T-helper 2 cell treated with Interferon-gamma antibody and Interleukin-4, amounts not matched to agents 5 μg/mL and 100 μg/mL, for 36 hours (primary cell): ENCODE measurements at regions not wholly inside any gene's neighbourhood (a gene's known extent, or its start where the extent isn't known, plus 50 kb on each side); places are given as distances from the start of the nearest gene placed in this dataset.
"Not testable (repeated sequence)": the region's sequence is repeated elsewhere in the genome, so short reads cannot be mapped to it uniquely, and the experiment has no call there.

Experiments
- DNase-seq: peaks from one replicate; pipeline ENCODE4 v3.0.0; 2021; ENCODE audit warnings: low spot score
- H3K27ac Mint-ChIP-seq: one replicate; pipeline ENCODE4 v1.8.0; 2021; ENCODE audit warnings: mild to moderate bottlenecking, mixed read lengths
- H3K27me3 Mint-ChIP-seq: one replicate; pipeline ENCODE4 v1.8.0; 2021; ENCODE audit warnings: low read depth, mixed read lengths
- H3K36me3 Mint-ChIP-seq: one replicate; pipeline ENCODE4 v1.8.0; 2021; ENCODE audit warnings: low read depth, mixed read lengths
- H3K4me1 Mint-ChIP-seq: one replicate; pipeline ENCODE4 v1.8.0; 2021; ENCODE audit warnings: low read depth, mixed read lengths
- H3K4me3 Mint-ChIP-seq: one replicate; pipeline ENCODE4 v1.8.0; 2022; ENCODE audit warnings: mild to moderate bottlenecking, moderate library complexity, mixed read lengths
- H3K9me3 Mint-ChIP-seq: one replicate; pipeline ENCODE4 v1.8.0; 2021; ENCODE audit warnings: mixed read lengths

DNA sequence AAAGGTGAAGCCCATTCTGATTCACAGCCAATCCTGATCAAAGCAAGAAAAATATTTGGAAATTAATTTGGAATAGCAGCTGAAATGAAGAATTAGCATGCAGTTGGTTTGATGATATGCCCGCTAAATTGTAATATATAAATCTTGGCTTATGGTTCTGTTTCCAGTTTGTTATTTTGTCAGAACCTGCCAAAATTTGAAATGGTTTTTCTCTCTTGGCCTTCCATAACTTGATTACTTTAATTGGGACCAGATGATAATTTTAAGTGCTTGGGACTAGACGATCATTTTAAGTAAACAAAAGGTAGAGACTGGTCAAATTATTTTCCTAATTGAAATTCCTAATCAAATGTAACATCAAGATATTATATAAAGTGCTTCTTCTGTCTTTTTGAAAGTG is 842.4 kb downstream of the TBL1XR1 start:
- H3K9me3 Mint-ChIP-seq: peaks cover 9% of the 10 kb centered on the region
- no peaks in the 10 kb centered on the region for H3K4me1 Mint-ChIP-seq
- no peak overlapping the region for H3K27ac Mint-ChIP-seq
- H3K36me3 Mint-ChIP-seq: no peaks in the 10 kb centered on the region
- no peaks in the 10 kb centered on the region for H3K27me3 Mint-ChIP-seq
- no peak for DNase-seq
- no peak overlapping the region for H3K4me3 Mint-ChIP-seq

DNA sequence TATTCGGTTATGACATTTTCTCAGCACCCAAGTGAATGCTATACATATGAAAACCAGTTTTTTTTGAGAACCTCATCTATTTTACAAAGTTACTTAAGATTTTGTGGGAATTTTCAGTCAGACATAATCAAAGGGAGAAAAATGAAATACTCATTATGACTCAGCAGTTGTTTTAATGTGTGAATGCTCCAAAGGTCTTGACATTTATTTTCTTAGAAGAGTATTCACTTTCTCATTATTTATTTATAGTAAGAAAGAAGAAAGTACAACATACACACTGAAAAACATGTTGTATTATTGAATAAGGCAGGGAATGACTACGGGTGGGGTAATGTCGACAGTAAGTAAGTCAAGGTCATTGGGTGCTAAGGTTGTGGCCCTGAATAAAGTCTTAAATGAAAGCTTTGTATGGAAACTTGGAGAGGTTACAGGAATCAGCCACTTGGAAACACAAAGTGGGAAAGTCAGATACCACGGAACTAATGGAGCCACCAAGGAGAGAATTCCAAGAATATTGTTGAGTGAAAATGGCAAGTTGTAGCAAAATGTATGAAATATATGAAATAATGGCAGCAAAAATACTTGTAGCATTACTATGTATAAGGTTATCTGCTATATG is 844.5 kb downstream of the TBL1XR1 start:
- Mint-ChIP-seq H3K4me1 (no peaks in the 10 kb centered on the region), H3K36me3 (no peaks in the 10 kb centered on the region), H3K27ac (no peak overlapping the region), H3K9me3 (peaks cover 10% of the 10 kb centered on the region), H3K4me3 (no peak overlapping the region), H3K27me3 (no peaks in the 10 kb centered on the region)
- DNase-seq: no peak

DNA sequence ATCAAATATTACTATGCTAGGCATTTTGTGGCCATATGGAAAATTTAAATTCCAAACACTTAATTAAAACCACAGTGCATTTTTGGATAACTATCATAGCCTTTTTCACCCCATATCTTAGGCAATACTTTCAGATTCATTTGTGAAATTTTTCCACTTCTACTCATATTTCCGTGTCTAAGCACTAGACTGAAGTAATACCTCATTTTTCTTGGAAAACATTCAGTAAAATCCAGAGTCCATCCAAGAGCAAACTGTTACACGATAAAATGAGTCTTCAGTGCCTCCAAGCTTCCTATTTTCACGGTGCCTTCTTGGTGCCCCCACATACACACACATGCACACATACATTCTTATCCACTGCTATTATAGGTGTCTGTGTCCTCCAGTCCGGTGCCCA is 845.9 kb downstream of the TBL1XR1 start:
- no peak overlapping the region for H3K4me3 Mint-ChIP-seq
- no peak for DNase-seq

DNA sequence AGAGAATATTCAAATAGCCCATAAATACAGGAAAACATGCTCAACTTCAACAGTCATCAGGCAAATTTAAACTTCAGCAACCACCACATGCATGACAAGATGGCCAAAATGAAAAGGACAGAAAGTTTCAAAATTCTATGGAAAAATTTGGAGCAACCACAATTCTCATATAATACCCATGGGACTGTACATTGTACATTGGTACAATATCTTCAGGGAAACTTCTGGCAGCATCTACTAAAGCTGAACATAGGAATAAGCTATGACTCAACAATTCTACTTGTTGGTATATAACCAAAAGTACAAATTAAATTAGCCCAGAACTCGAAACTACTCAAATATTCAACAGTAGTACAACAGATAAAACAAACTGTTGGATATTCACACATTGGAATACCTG is 847.6 kb downstream of the TBL1XR1 start:
- Mint-ChIP-seq H3K9me3 (peaks cover 14% of the 10 kb centered on the region), H3K27me3 (no peaks in the 10 kb centered on the region), H3K36me3 (no peaks in the 10 kb centered on the region), H3K4me3 (no peak overlapping the region), H3K27ac (no peak overlapping the region), H3K4me1 (no peaks in the 10 kb centered on the region)
- DNase-seq: no peak

More for the DNA sequence above, 845.9 kb downstream of the TBL1XR1 start:
- Mint-ChIP-seq H3K27me3 (no peaks in the 10 kb centered on the region), H3K27ac (no peak overlapping the region), H3K9me3 (peaks cover 10% of the 10 kb centered on the region), H3K36me3 (no peaks in the 10 kb centered on the region), H3K4me1 (no peaks in the 10 kb centered on the region)

DNA sequence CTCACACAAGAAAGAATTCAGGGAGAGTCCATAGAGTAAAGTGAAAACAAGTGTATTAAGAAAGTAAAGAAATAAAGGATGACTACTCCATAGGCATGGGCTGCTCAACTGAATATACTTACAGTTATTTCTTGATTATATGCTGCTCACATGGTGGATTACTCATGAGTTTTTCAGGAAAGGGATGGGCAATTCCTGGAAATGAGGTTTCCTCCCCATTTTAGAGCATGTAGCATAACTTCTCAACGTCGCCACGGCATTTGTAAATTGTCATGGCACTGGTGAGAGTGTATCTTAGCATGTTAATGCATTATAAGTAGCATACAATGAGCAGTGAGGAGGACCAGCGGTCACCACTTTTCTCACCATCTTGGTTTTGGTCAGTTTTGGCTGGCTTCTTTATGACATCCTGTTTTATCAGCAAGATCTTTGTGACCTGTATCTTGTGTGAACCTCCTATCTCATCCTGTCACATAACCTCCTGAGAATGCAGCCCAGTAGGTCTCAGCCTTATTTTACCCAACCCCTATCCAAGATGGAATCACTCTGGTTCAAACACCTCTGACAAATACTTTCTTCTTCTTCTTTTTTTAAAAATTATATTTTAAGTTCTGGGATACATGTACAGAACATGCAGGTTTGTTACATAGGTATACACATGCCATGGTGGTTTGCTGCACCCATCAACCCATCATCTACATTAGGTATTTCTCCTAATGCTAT is 849.7 kb downstream of the TBL1XR1 start:
- Mint-ChIP-seq H3K4me1 (no peaks in the 10 kb centered on the region), H3K27me3 (no peaks in the 10 kb centered on the region), H3K9me3 (peaks cover 15% of the 10 kb centered on the region), H3K4me3 (no peak overlapping the region), H3K27ac (no peak overlapping the region), H3K36me3 (no peaks in the 10 kb centered on the region)
- DNase-seq: no peak

DNA sequence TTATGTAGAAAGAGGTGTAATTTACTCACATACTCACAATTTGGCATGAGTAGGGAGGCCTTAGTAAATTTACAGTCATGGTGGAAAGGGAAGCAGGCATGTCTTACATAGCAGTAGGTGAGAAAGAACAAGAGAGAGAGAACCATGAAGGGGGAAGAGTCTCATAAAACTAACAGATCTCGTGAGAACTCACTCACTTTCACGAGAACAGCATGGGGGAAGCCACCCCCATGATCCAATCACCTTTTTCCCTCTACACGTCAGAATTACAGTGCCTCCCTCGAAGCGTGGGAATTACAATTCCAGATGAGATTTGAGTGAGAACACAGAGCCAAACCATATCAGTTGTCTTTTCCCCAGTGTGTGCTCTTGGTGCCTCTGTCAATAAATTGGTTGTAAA is 855.3 kb downstream of the TBL1XR1 start:
- DNase-seq: no peak
- no peaks in the 10 kb centered on the region for H3K4me1 Mint-ChIP-seq
- no peak overlapping the region for H3K27ac Mint-ChIP-seq
- peaks cover 5% of the 10 kb centered on the region for H3K9me3 Mint-ChIP-seq
- H3K4me3 Mint-ChIP-seq: no peak overlapping the region
- no peaks in the 10 kb centered on the region for H3K36me3 Mint-ChIP-seq
- no peaks in the 10 kb centered on the region for H3K27me3 Mint-ChIP-seq

DNA sequence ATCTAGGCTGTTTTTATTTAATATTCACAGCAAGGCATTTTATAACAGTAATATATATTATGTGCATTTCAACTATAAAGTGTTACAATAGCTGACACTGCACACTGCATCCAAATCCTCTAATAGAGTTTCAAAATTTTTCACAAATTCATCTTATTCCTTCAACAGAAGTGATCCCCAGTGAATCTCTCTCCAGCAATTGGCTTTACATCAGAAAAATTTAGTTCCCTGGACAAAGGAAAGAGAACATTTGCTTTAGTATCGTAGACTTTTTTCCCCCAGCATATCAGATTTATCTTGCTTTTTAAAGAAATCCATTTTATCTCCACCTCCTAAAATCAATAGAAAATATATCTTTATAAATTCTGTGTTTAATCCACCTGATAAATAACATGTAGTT is 868.6 kb downstream of the TBL1XR1 start:
- Mint-ChIP-seq H3K27ac (no peak overlapping the region), H3K27me3 (no peaks in the 10 kb centered on the region), H3K4me1 (no peaks in the 10 kb centered on the region), H3K9me3 (peaks cover 10% of the 10 kb centered on the region), H3K36me3 (no peaks in the 10 kb centered on the region), H3K4me3 (no peak overlapping the region)
- no peak for DNase-seq

DNA sequence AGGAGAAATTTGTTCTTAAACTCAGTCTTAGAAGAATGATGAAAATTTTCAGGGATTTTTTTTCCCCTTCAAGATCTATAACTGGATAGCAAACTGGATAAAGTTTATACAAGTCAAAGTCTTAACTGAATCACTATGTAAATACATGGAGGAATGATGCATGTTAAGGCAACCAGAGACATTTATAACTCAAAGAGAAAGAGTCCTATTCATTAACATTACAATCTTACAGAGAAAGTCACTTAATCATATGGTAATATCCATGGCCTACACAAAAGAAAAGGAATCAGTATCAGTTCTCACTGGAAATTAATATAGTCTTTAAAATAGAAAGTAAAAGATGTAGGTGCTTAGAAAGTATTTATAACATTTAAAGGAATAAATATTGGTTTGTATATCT is 869.1 kb downstream of the TBL1XR1 start:
- Mint-ChIP-seq H3K4me3 (no peak overlapping the region), H3K4me1 (no peaks in the 10 kb centered on the region), H3K36me3 (no peaks in the 10 kb centered on the region), H3K9me3 (peaks cover 14% of the 10 kb centered on the region), H3K27ac (no peak overlapping the region), H3K27me3 (no peaks in the 10 kb centered on the region)
- no peak for DNase-seq

DNA sequence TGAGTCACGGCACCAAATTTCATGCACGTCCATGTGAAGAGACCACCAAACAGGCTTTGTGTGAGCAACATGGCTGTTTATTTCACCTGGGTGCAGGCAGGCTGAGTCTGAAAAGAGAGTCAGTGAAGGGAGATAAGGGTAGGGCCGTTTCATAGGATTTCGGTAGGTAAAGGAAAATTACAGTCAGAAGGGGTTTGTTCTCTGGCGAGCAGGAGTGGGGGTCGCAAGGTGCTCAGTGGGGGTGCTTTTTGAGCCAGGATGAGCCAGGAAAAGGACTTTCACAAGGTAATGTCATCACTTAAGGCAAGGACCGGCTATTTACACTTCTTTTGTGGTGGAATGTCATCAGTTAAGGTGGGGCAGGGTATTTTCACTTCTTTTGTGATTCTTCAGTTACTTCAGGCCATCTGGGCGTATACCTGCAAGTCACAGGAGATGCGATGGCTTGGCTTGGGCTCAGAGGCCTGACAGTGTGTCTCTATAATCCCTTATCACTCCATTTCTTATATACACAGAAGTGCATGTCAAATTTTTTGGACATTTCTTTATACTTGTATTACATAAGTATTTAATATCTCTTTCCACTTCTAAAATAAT is 870.3 kb downstream of the TBL1XR1 start:
- DNase-seq, H3K4me3 Mint-ChIP-seq, H3K27ac Mint-ChIP-seq, H3K36me3 Mint-ChIP-seq, H3K27me3 Mint-ChIP-seq, H3K4me1 Mint-ChIP-seq: not testable (repeated sequence)
- H3K9me3 Mint-ChIP-seq: peaks cover 15% of the 10 kb centered on the region

DNA sequence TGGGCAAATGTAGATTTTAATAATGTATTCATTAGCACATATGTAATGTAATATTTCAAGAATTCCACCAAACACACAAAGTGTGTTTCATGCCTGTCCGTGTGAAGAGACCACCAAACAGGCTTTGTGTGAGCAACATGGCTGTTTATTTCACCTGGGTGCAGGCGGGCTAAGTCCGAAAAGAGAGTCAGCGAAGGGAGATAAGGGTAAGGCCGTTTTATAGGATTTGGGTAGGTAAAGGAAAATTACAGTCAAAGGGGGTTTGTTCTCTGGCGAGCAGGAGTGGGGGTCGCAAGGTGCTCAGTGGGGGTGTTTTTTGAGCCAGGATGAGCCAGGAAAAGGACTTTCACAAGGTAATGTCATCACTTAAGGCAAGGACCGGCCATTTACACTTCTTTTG is 875.8 kb downstream of the TBL1XR1 start:
- peaks cover 18% of the 10 kb centered on the region for H3K9me3 Mint-ChIP-seq
- not testable (repeated sequence) for H3K4me1 Mint-ChIP-seq, H3K4me3 Mint-ChIP-seq, DNase-seq, H3K27ac Mint-ChIP-seq, H3K36me3 Mint-ChIP-seq, H3K27me3 Mint-ChIP-seq

DNA sequence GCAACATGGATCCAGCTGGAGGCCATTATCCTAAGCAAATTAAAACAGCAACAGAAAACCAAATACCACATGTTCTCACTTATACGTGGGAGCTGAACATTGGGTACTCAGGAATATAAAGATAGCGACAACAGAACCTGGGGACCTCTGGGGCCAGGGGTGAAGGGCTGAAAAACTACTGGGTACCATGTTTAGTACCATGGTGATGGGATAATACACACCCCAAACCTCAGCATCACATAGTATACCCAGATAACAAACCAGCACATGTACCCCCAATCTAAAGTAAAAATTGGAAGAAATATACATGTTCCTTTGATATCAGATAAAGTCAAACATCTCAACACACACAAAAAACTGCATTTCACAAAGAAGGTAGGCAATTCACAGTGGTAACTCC is 876.2 kb downstream of the TBL1XR1 start:
- H3K4me1 Mint-ChIP-seq: no peaks in the 10 kb centered on the region
- peaks cover 18% of the 10 kb centered on the region for H3K9me3 Mint-ChIP-seq
- H3K27ac Mint-ChIP-seq: no peak overlapping the region
- no peak for DNase-seq
- no peaks in the 10 kb centered on the region for H3K27me3 Mint-ChIP-seq
- no peaks in the 10 kb centered on the region for H3K36me3 Mint-ChIP-seq
- H3K4me3 Mint-ChIP-seq: no peak overlapping the region

DNA sequence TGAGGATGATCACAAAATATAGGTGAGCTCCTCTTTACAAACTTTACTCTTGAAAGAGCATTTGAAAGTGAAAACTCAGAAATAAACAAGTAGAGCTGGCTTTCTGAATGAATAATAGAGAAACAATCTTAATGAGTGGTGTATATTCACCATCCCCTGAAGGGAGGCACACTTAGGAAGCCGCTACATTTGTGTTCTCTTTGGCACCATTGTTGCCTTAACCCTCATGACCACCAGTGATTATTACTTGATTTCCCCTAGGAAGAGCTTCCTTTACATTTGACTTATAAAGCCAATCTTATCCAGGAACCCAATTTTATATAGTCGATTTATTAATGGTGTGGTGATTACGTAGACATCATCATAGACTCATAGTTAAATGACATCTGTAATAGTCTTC is 883.9 kb downstream of the TBL1XR1 start:
- no peak for DNase-seq
- Mint-ChIP-seq H3K27ac (no peak overlapping the region), H3K4me3 (no peak overlapping the region), H3K36me3 (no peaks in the 10 kb centered on the region), H3K27me3 (no peaks in the 10 kb centered on the region), H3K4me1 (no peaks in the 10 kb centered on the region), H3K9me3 (no peaks in the 10 kb centered on the region)

DNA sequence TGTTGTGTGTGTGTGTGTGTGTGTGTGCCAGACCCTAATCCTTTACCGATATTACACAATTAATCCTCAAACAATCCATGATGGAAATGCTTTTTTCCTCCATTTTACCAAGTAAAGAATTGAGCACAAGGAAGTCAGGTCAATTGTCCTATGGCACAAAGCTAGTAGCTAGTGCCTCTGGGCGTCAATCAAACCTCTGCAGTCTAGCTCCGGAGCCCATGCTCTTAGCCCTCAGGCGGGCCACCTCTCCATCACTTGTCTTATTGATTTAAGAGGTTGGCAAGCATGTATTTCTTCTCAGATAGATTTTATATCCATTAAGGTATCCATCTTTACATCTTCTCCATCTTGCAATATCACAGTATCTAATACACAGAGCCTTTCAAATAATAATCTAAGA is 886.6 kb downstream of the TBL1XR1 start:
- Mint-ChIP-seq H3K9me3 (no peaks in the 10 kb centered on the region), H3K4me3 (no peak overlapping the region), H3K36me3 (no peaks in the 10 kb centered on the region), H3K27me3 (no peaks in the 10 kb centered on the region), H3K4me1 (no peaks in the 10 kb centered on the region), H3K27ac (no peak overlapping the region)
- DNase-seq: no peak

DNA sequence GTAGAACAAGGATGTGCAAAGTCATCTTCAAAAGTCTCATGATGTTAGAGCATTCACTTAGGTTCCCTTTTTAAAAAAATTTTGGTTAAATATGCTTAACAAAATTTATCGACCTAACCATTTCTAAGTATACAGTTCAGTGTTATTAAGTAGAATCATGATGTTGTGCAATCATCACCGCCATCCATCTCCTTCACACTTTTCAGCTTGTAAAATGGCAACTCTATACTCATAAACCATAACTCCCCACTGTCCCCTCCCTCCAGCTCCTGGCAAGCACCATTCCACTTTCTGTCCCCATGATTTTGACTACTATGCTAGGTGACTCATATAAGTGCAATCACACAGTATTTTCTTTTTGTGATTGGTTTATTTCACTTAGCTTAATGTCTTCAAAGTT is 895.0 kb downstream of the TBL1XR1 start:
- Mint-ChIP-seq H3K27me3 (no peaks in the 10 kb centered on the region), H3K27ac (no peak overlapping the region), H3K9me3 (peaks cover 3% of the 10 kb centered on the region), H3K36me3 (no peaks in the 10 kb centered on the region), H3K4me3 (no peak overlapping the region), H3K4me1 (no peaks in the 10 kb centered on the region)
- DNase-seq: no peak
